T-helper 17 cell (primary cell): ENCODE measurements at regions not wholly inside any gene's neighbourhood (a gene's known extent, or its start where the extent isn't known, plus 50 kb on each side); places are given as distances from the start of the nearest gene placed in this dataset.
"Not testable (repeated sequence)": the region's sequence is repeated elsewhere in the genome, so short reads cannot be mapped to it uniquely, and the experiment has no call there.

Experiments
- ATAC-seq: fragments of 150-1000 bp; cut with Tn5 transposase; 2 replicates; pipeline ENCODE4 v1.10.0; 2021; ENCODE audit warnings: mild to moderate bottlenecking, moderate library complexity
- DNase-seq, 3 donors: peaks; one replicate each; pipeline versions ENCODE4 v3.0.0 to v3.0.0-alpha.2; 2020 to 2021
- H3K9me3 ChIP-seq: one replicate; pipeline ENCODE4 v1.7.0; 2013; ENCODE audit warnings: low read length, mild to moderate bottlenecking; ENCODE audit not compliant: control insufficient read depth, poor library complexity, severe bottlenecking
- H3K27ac Mint-ChIP-seq: one replicate; pipeline ENCODE4 v1.8.0; 2022; ENCODE audit warnings: mild to moderate bottlenecking, moderate library complexity, mixed read lengths
- H3K27me3 Mint-ChIP-seq: one replicate; pipeline ENCODE4 v1.8.0; 2022; ENCODE audit warnings: mixed read lengths
- H3K36me3 Mint-ChIP-seq: one replicate; pipeline ENCODE4 v1.8.0; 2022; ENCODE audit warnings: low read depth, mixed read lengths
- H3K4me1 Mint-ChIP-seq: one replicate; pipeline ENCODE4 v1.8.0; 2022; ENCODE audit warnings: mild to moderate bottlenecking, mixed read lengths
- H3K4me3 Mint-ChIP-seq: one replicate; pipeline ENCODE4 v1.8.0; 2022; ENCODE audit warnings: mild to moderate bottlenecking, moderate library complexity, mixed read lengths

DNA sequence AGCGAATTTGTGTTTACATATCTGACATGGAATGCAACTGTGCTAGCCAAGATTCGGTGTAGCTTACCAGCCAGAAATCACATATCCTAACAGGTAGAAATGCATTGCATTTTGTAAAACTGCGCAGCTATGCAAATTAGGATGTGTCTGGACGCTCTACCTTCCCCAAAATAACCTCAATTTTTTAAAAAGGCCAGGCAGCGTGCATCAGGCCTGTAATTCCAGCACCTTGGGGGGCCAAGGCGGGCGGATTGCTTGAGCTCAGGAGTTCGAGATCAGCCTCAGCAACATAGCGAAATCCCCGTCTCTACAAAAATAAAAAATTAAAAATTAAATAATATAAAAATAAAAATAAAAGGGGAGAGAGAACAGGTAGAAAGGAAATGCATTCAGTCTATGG is 305.0 kb downstream of the TYW1 start:
- no peak for ATAC-seq
- peak overlapping the region; percentile 89 for H3K27ac Mint-ChIP-seq
- no peaks in the 10 kb centered on the region for H3K36me3 Mint-ChIP-seq
- H3K4me3 Mint-ChIP-seq = peak overlapping the region; percentile 93
- H3K9me3 ChIP-seq = no peaks in the 10 kb centered on the region
- no peak for DNase-seq
- no peaks in the 10 kb centered on the region for H3K27me3 Mint-ChIP-seq
- peaks cover 12% of the 10 kb centered on the region for H3K4me1 Mint-ChIP-seq

DNA sequence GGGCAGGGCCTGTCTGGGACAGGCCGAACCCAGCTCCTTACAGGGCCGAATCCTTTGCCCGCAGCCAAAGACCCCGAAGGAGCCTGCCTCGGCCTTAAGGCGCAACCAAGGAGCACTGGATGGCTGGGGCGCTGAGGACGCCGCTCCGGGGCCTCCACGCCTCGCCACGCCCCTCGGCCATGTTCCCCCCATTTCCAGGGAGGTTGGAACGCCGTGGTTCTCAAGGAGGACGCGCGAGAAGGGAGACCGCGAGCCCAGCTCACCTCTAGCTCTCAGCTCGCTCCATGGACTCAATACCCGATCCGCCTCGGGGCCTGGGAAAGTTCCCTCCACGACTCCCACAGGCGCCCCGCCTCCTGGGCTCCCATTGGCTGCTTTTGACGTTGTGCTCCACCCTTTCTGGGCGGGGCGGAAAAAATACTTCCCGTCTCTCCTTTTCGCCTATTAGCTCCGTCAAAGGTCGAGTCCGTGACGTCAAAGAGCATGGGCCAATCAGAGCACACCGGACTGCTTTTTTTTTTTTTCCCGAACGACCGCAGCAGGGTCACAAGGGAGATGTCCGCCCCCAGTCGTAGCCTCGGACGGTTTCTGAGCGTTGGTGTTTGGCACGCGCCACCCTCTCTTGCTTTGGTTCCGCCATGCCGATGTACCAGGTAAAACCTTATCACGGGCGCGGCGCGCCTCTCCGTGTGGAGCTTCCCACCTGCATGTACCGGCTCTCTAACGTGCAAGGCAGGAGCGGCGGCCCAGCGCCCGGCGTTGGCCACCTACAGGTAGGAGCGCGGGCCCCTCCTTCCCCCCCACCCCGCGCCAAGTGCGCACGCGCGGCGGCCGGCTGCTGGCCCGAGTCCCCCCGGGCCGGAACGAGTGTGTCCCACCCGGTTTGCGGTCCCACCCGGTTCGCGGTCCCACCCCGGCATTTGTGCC is 305.7 kb downstream of the TYW1 start:
- H3K4me3 Mint-ChIP-seq = peak overlapping the region; percentile 93
- peaks cover 12% of the 10 kb centered on the region for H3K4me1 Mint-ChIP-seq
- no peaks in the 10 kb centered on the region for H3K9me3 ChIP-seq
- peak; percentile 87 for ATAC-seq
- peak overlapping the region; percentile 89 for H3K27ac Mint-ChIP-seq
- no peaks in the 10 kb centered on the region for H3K27me3 Mint-ChIP-seq
- DNase-seq = peak; percentile 88 to 95 (median 93)
- H3K36me3 Mint-ChIP-seq = no peaks in the 10 kb centered on the region

DNA sequence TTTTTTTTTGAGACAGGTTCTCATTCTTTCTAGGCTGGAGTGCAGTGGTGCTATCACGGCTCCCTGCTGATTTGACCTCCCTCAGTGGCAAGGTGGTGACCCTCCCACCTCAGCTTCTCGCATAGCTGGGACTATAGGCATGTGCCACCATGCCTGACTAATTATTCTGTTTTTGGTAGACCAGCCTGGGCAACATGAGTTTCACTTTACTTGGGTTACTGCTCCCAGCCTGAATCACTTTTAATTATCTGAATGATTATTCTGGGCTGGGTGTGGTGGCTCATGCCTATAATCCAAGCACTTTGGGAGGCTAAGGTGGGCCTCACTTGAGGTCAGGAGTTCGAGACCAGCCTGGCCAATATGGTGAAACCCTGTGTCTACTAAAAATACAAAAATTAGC is 308.2 kb downstream of the TYW1 start:
- ATAC-seq, H3K36me3 Mint-ChIP-seq, H3K27ac Mint-ChIP-seq, H3K4me1 Mint-ChIP-seq, DNase-seq, H3K27me3 Mint-ChIP-seq, H3K9me3 ChIP-seq: not testable (repeated sequence)
- peak overlapping the region; percentile 49 for H3K4me3 Mint-ChIP-seq

DNA sequence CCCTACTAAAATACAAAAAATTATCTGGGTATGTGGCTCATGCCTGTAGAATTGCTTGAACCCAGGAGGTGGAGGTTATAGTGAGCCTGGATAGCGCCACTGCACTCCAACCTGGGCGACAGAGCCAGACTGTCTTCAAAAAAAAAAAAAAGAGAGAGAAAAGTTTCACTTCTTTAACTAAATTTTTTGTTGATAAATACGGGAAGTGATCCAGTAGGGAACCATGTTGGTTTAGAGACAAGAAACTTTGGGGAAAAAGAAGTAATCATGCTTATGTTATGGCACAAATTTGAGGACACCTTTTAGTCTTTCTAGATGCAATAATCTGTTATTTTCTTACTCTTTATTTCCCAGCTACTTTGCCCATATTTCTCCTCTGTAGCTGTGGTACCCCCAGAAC is 309.7 kb downstream of the TYW1 start:
- Mint-ChIP-seq H3K4me1 (peaks cover 6% of the 10 kb centered on the region), H3K36me3 (peaks cover 5% of the 10 kb centered on the region), H3K27me3 (no peaks in the 10 kb centered on the region), H3K4me3 (no peak overlapping the region), H3K27ac (no peak overlapping the region)
- no peaks in the 10 kb centered on the region for H3K9me3 ChIP-seq
- ATAC-seq (no peak), DNase-seq (no peak)

DNA sequence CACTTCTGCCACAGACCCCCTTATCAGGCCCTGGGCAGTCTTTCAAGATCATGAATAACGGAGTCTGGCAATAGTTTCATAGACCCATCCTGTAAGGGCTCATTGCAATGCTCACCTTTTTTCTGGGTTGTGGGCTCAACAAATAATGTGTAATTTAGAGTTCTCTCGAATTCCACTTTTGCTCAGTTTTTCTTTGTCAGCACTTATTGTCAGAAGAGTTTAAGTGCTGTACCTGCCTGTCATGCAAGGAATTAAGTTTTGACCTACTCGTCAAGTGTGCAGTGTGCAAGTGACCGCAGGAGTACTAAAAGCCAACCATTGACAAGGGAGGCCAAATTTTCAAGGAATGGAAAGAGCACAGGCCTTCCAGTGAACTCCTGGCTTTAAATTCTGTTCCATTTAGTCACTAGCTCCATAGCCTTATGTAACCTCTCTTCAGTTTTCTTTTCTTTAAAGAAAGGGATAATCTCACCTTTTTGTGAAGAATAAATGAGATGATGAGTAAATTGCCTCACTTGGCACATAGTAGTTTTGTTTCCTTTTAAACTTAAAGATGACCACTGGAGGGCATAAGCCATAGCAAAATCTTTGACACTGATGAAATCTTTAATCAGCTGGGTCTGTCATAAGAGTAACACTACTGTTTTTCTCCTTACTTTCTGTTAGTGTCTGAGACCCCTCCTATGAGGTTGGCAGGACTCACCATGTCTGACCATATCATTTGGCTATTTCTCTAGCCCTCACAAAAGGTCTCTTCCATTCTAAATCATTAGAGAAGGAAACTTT is 313.3 kb downstream of the TYW1 start:
- DNase-seq = no peak
- no peak for ATAC-seq
- peak overlapping the region; percentile 62 for H3K27ac Mint-ChIP-seq

DNA sequence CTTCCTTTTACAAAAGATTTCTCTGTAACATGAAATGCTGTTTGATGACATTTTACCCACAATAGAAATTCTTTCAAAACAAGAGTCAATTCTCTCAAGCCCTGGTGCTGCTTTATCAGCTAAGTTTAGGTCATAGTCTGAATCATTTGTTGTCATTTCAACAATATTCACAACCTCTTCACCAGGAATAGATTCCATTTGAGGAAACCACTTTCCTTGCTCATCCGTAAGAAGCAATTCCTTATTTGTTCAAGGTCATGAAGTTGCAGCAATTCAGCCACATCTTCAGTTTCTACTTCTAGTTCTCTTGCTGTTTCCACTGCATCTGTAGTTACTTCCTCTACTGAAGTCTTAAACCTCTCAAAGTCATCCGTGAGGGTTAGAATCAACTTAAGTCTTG is 315.3 kb downstream of the TYW1 start:
- ATAC-seq (no peak), DNase-seq (no peak)
- Mint-ChIP-seq H3K27me3 (no peaks in the 10 kb centered on the region), H3K4me3 (no peak overlapping the region), H3K4me1 (peaks cover 3% of the 10 kb centered on the region), H3K36me3 (peaks cover 5% of the 10 kb centered on the region), H3K27ac (no peak overlapping the region)
- no peaks in the 10 kb centered on the region for H3K9me3 ChIP-seq

More for the DNA sequence above, 313.3 kb downstream of the TYW1 start:
- Mint-ChIP-seq H3K4me1 (peaks cover 3% of the 10 kb centered on the region), H3K4me3 (no peak overlapping the region), H3K27me3 (no peaks in the 10 kb centered on the region), H3K36me3 (peaks cover 5% of the 10 kb centered on the region)
- no peaks in the 10 kb centered on the region for H3K9me3 ChIP-seq

DNA sequence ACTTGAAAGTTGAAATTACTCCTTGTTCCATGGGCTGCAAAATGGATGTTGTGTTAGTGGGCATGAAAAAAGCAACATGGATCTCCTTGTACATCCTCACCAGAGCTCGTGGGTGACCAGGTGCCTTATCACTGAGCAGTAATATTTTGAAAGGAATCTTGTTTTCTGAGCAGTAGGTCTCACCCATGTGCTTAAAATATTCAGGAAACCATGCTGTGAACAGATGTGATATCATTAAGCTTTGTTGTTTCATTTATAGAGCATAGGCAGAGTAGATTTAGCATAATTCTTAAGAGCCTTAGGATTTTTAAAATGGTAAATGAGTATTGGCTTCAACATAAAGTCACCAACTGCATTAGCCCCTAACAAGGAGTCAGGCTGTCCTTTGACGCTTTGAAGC is 316.6 kb downstream of the TYW1 start:
- no peaks in the 10 kb centered on the region for H3K9me3 ChIP-seq
- H3K27me3 Mint-ChIP-seq = no peaks in the 10 kb centered on the region
- ATAC-seq = no peak
- no peak overlapping the region for H3K27ac Mint-ChIP-seq
- no peak overlapping the region for H3K4me3 Mint-ChIP-seq
- peaks cover 3% of the 10 kb centered on the region for H3K4me1 Mint-ChIP-seq
- DNase-seq = no peak
- peaks cover 5% of the 10 kb centered on the region for H3K36me3 Mint-ChIP-seq

DNA sequence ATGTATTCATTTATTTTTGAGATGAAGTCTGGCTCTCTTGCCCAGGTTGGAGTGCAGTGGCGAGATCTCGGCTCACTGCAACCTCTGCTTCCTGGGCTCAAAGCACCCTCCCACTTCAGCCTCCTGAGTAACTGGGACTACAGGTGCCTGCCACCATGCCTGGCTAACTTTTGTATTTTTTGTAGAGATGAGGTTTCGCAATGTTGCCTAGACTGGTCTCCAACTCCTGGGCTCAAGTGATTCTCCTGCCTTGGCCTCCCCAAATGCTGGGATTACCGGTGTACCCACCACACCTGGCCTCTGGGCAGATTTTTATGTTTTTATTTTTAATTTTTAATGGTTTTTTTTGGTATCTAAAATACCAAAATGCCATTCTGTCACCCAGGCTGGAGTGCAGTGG is 320.3 kb downstream of the TYW1 start:
- not testable (repeated sequence) for H3K27ac Mint-ChIP-seq, H3K4me3 Mint-ChIP-seq, H3K36me3 Mint-ChIP-seq, ATAC-seq, DNase-seq, H3K9me3 ChIP-seq, H3K4me1 Mint-ChIP-seq, H3K27me3 Mint-ChIP-seq

DNA sequence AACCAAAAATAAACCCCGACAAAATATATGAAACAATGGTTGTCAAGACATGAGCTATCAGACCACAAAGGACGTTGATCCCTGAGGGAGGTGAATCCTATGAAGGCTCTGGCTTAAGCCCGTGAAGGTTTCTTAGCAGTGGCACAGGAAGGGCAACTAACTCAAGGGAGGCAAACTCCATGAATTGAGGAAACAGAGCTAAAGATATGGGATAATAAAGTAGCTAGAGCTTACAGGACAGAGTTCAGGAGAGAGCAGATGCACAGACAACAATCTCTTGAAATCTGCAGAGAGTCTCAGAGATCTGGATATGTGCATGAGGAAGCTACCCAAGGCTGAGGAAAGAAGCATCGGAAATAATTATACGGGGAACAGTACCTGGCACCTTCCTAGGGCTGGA is 331.6 kb downstream of the TYW1 start:
- H3K9me3 ChIP-seq, H3K4me3 Mint-ChIP-seq, ATAC-seq, H3K36me3 Mint-ChIP-seq, H3K27me3 Mint-ChIP-seq, H3K27ac Mint-ChIP-seq, DNase-seq, H3K4me1 Mint-ChIP-seq: not testable (repeated sequence)

DNA sequence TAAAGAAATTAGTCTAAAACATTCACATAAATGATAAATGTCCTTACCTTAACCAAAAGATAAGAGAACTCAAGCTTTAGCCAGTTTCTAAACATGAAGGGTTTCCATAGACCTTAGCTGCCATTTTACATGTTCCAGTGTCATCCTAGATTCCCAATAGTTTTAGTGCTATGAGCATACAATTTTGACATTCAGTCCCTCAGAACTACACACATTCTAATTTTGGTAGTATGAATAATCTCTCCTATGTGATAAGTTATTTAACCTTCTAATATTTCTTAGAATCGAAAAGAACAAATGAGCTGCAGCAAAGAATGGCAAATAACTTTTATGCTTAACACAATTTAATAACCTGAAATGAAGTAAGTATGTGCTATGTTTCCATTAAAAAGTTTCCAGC is 338.5 kb downstream of the TYW1 start:
- DNase-seq, H3K9me3 ChIP-seq, H3K27ac Mint-ChIP-seq, H3K4me3 Mint-ChIP-seq, H3K36me3 Mint-ChIP-seq, ATAC-seq, H3K27me3 Mint-ChIP-seq, H3K4me1 Mint-ChIP-seq: not testable (repeated sequence)

DNA sequence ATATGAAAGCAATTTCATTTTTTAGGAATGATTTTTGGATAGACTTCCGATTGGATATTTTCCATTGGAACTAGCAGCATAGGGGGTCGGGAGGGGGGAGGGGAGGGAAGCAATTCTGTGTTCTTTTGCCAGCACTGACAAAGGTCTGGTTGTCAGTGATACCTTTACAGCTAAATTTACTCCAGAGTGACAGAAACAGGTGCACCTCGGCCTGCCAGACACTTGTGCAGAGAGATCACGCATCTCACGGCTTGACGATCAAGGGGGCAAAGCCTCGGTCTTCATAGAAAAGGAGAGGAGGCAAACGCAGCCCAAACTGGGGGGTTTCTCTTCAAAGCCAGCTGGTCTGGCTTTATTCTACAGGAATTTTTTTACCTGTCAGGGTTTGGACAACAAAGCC is 339.0 kb downstream of the TYW1 start:
- ATAC-seq, H3K27me3 Mint-ChIP-seq, H3K4me3 Mint-ChIP-seq, H3K4me1 Mint-ChIP-seq, DNase-seq, H3K36me3 Mint-ChIP-seq, H3K9me3 ChIP-seq, H3K27ac Mint-ChIP-seq: not testable (repeated sequence)

DNA sequence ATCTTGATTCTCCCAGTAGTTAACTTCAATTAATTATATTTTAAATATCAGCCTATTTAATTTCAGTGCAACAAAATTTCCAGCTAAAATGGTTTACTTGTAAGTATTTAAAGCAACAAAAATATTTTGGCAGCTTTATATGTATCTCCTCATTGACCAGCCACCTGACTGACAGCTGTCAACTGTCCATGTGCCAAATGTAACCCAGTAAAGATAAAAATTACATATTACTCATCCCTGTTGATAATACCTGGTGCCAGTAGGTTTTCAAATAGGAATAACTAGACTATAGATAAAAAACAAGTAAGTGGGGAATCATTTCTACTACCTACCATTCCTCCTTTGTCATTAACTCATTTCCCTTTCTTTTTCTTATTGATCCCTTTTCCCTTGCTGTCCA is 341.9 kb downstream of the TYW1 start:
- not testable (repeated sequence) for H3K36me3 Mint-ChIP-seq, H3K4me1 Mint-ChIP-seq, H3K9me3 ChIP-seq, H3K27ac Mint-ChIP-seq, DNase-seq, ATAC-seq, H3K4me3 Mint-ChIP-seq, H3K27me3 Mint-ChIP-seq

DNA sequence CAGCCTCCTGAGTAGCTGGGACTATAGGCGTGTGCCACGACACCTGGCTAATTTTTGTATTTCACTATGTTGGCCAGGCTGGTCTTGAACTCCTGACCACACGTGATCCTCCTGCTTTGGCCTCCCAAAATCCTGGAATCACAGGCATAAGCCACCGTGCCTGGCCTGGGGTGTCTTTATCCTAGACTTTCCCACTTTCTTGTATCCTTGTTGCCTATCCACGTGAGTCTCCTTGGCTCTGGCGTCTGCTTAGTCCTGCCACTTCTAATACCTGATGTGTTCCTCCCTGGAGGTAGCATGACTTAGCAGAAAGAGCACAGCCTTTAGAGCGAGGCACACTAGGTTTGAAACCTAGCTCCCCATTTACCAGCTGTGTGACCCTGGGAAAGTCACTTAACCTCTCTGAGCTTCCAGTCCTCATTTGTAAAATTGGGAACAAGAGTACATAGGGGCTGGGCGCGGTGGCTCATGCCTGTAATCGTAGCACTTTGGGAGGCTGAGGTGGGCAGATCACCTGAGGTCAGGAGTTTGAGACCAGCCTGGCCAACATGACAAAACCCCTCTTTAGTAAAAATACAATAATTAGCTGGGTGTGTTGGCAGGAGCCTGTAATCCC is 344.6 kb downstream of the TYW1 start:
- Mint-ChIP-seq H3K27me3 (no peaks in the 10 kb centered on the region), H3K27ac (no peak overlapping the region), H3K4me1 (peaks cover 5% of the 10 kb centered on the region), H3K36me3 (peaks cover 2% of the 10 kb centered on the region), H3K4me3 (no peak overlapping the region)
- H3K9me3 ChIP-seq = no peaks in the 10 kb centered on the region
- ATAC-seq = no peak
- no peak for DNase-seq
